ENCODE measurements at regions not wholly inside any gene's neighbourhood (a gene's known extent, or its start where the extent isn't known, plus 50 kb on each side); places are given as distances from the start of the nearest gene placed in this dataset.
"Not testable (repeated sequence)": the region's sequence is repeated elsewhere in the genome, so short reads cannot be mapped to it uniquely, and the experiment has no call there.

GRCh38 chr14:34300882-34301734 is 160.9 kb downstream of the SPTSSA start:
- DNase-seq (ENCODE audit: low read depth, low spot score): no peak

GRCh38 chr14:34300330-34300729 is 161.7 kb downstream of the SPTSSA start:
- DNase-seq (ENCODE audit: low read depth, low spot score): no peak

GRCh38 chr14:34299360-34299759 is 162.7 kb downstream of the SPTSSA start:
- no peak for DNase-seq (ENCODE audit: low read depth, low spot score)

GRCh38 chr14:34297786-34298520 is 164.1 kb downstream of the SPTSSA start:
- DNase-seq (ENCODE audit: low read depth, low spot score): no peak

GRCh38 chr14:34283590-34283989 is 178.4 kb downstream of the SPTSSA start:
- DNase-seq (ENCODE audit: low read depth, low spot score): no peak

GRCh38 chr14:34277191-34277590 is 184.8 kb downstream of the SPTSSA start:
- no peak for DNase-seq (ENCODE audit: low read depth, low spot score)

- no peak for DNase-seq (ENCODE audit: low read depth, low spot score)
Measured at GRCh38 chr14:34275530-34275929, 186.5 kb downstream of the SPTSSA start.

- no peak for DNase-seq (ENCODE audit: low read depth, low spot score)
Measured at GRCh38 chr14:34275078-34275477, 187.0 kb downstream of the SPTSSA start.

GRCh38 chr14:34273716-34274115 is 188.3 kb downstream of the SPTSSA start:
- DNase-seq (ENCODE audit: low read depth, low spot score): not testable (repeated sequence)

- no peak for DNase-seq (ENCODE audit: low read depth, low spot score)
Measured at GRCh38 chr14:34270361-34270760, 191.7 kb downstream of the SPTSSA start.

- no peak for DNase-seq (ENCODE audit: low read depth, low spot score)
Measured at GRCh38 chr14:34266344-34266743, 195.7 kb downstream of the SPTSSA start.

GRCh38 chr14:34262127-34262910 is 199.7 kb downstream of the SPTSSA start:
- no peak for DNase-seq (ENCODE audit: low read depth, low spot score)

- DNase-seq (ENCODE audit: low read depth, low spot score): no peak
Measured at GRCh38 chr14:34259996-34260395, 202.0 kb downstream of the SPTSSA start.

- no peak for DNase-seq (ENCODE audit: low read depth, low spot score)
Measured at GRCh38 chr14:34258318-34258717, 203.7 kb downstream of the SPTSSA start.

GRCh38 chr14:34257505-34257904 is 204.5 kb downstream of the SPTSSA start:
- no peak for DNase-seq (ENCODE audit: low read depth, low spot score)

GRCh38 chr14:34256223-34256622 is 205.8 kb downstream of the SPTSSA start:
- no peak for DNase-seq (ENCODE audit: low read depth, low spot score)

GRCh38 chr14:34254571-34254970 is 207.5 kb downstream of the SPTSSA start:
- no peak for DNase-seq (ENCODE audit: low read depth, low spot score)

GRCh38 chr14:34254031-34254430 is 208.0 kb downstream of the SPTSSA start:
- no peak for DNase-seq (ENCODE audit: low read depth, low spot score)

- DNase-seq (ENCODE audit: low read depth, low spot score): no peak
Measured at GRCh38 chr14:34252227-34252626, 209.8 kb downstream of the SPTSSA start.

GRCh38 chr14:34251662-34252061 is 210.4 kb downstream of the SPTSSA start:
- no peak for DNase-seq (ENCODE audit: low read depth, low spot score)

GRCh38 chr14:34250959-34251358 is 211.1 kb downstream of the SPTSSA start:
- DNase-seq (ENCODE audit: low read depth, low spot score): no peak

GRCh38 chr14:34247605-34248004 is 214.4 kb downstream of the SPTSSA start:
- no peak for DNase-seq (ENCODE audit: low read depth, low spot score)
